Glomerular visceral epithelial cell (primary cell): ENCODE measurements at regions not wholly inside any gene's neighbourhood (a gene's known extent, or its start where the extent isn't known, plus 50 kb on each side); places are given as distances from the start of the nearest gene placed in this dataset.
"Not testable (repeated sequence)": the region's sequence is repeated elsewhere in the genome, so short reads cannot be mapped to it uniquely, and the experiment has no call there.

Source experiments
- DNase-seq: peaks from one replicate; pipeline ENCODE4 v3.0.0-alpha.2; 2016; ENCODE audit errors: extremely low spot score

- no peak for DNase-seq
Measured at GRCh38 chr6:131336596-131336995, 201.3 kb downstream of the AKAP7 start.

GRCh38 chr6:131346896-131347295 lies 211.6 kb downstream of the AKAP7 start:
- DNase-seq = not testable (repeated sequence)

- DNase-seq = no peak
Measured at GRCh38 chr6:131348572-131348971, 213.3 kb downstream of the AKAP7 start.

GRCh38 chr6:131349199-131349598 lies 213.9 kb downstream of the AKAP7 start:
- DNase-seq = no peak

- DNase-seq = no peak
Measured at GRCh38 chr6:131353106-131353505, 217.8 kb downstream of the AKAP7 start.

GRCh38 chr6:131353876-131354275 lies 218.6 kb downstream of the AKAP7 start:
- DNase-seq = no peak

GRCh38 chr6:131354356-131354755 lies 218.7 kb upstream of the ARG1 start:
- no peak for DNase-seq

- no peak for DNase-seq
Measured at GRCh38 chr6:131356161-131356560, 216.9 kb upstream of the ARG1 start.

- no peak for DNase-seq
Measured at GRCh38 chr6:131357501-131357900, 215.5 kb upstream of the ARG1 start.

- no peak for DNase-seq
Measured at GRCh38 chr6:131362070-131362469, 211.0 kb upstream of the ARG1 start.

GRCh38 chr6:131362696-131363095 lies 210.3 kb upstream of the ARG1 start:
- DNase-seq = no peak

- no peak for DNase-seq
Measured at GRCh38 chr6:131363947-131364834, 208.8 kb upstream of the ARG1 start.

GRCh38 chr6:131366223-131366622 lies 206.8 kb upstream of the ARG1 start:
- DNase-seq = no peak

GRCh38 chr6:131367206-131367873 lies 205.7 kb upstream of the ARG1 start:
- no peak for DNase-seq

- DNase-seq = no peak
Measured at GRCh38 chr6:131368198-131368911, 204.7 kb upstream of the ARG1 start.

- DNase-seq = no peak
Measured at GRCh38 chr6:131372535-131372934, 200.5 kb upstream of the ARG1 start.

GRCh38 chr6:131377112-131377705 lies 195.8 kb upstream of the ARG1 start:
- DNase-seq = no peak

GRCh38 chr6:131378874-131379273 lies 194.2 kb upstream of the ARG1 start:
- DNase-seq = no peak

GRCh38 chr6:131379948-131380347 lies 193.1 kb upstream of the ARG1 start:
- DNase-seq = peak; percentile 29

GRCh38 chr6:131381052-131381708 lies 191.8 kb upstream of the ARG1 start:
- DNase-seq = no peak

- DNase-seq = no peak
Measured at GRCh38 chr6:131381709-131382093, 191.3 kb upstream of the ARG1 start.

- no peak for DNase-seq
Measured at GRCh38 chr6:131382631-131383030, 190.4 kb upstream of the ARG1 start.
